ENCODE measurements at regions not wholly inside any gene's neighbourhood (a gene's known extent, or its start where the extent isn't known, plus 50 kb on each side); places are given as distances from the start of the nearest gene placed in this dataset.

DNA sequence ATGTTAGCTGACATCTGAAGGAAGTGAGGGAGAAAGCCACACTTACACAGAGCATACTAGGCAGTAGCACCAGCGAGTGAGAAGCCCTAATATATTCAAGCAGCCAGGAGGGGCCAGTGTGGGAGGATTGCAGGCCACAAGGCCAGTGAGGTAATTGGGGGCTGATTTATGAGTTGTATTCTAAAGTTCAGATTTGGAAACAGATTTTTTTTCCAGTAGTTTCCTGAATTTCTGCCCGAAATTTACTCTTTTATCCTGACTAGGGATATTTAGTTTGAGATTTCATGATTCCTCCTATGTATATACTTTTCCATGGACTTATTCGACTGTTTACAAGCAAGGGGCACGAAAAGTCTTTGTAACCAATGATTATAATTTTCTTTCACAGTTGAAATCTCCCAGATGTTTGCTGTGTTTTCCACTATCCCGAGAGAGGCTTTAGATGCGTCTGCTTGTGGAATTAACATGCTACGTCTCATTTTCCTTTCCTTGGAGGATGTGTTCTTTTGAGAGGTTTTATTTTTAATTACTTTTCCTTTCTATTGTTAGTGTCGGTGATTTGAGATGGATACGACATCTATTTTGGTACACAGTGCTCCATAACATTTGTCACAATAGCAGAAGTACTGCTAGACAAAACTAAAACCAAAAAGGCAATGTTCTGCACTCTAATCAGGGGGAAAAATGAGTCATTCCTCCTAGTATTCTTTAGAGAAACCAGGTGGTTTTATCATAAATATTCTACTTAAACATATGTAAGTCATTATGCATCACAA lies 356.3 kb upstream of the HSF2 start:
- TF ChIP-seq, protein P1, sequence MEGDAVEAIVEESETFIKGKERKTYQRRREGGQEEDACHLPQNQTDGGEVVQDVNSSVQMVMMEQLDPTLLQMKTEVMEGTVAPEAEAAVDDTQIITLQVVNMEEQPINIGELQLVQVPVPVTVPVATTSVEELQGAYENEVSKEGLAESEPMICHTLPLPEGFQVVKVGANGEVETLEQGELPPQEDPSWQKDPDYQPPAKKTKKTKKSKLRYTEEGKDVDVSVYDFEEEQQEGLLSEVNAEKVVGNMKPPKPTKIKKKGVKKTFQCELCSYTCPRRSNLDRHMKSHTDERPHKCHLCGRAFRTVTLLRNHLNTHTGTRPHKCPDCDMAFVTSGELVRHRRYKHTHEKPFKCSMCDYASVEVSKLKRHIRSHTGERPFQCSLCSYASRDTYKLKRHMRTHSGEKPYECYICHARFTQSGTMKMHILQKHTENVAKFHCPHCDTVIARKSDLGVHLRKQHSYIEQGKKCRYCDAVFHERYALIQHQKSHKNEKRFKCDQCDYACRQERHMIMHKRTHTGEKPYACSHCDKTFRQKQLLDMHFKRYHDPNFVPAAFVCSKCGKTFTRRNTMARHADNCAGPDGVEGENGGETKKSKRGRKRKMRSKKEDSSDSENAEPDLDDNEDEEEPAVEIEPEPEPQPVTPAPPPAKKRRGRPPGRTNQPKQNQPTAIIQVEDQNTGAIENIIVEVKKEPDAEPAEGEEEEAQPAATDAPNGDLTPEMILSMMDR (IDR thresholded peaks at IDR 0.05), result no peak
- TF ChIP-seq POLR2A (IDR thresholded peaks at IDR 0.05), result no peak

All from gastroesophageal sphincter (tissue), 3 donors.